ENCODE measurements at regions not wholly inside any gene's neighbourhood (a gene's known extent, or its start where the extent isn't known, plus 50 kb on each side); places are given as distances from the start of the nearest gene placed in this dataset.

- TF ChIP-seq FOXK2 (IDR thresholded peaks at IDR 0.05) (no peak), FOXA1 (IDR thresholded peaks at IDR 0.05) (no peak), ELF4 (IDR thresholded peaks at IDR 0.05) (no peak), CTBP1 (IDR thresholded peaks at IDR 0.05; ENCODE audit: borderline replicate concordance) (no peak), FOXM1 (IDR thresholded peaks at IDR 0.05; ENCODE audit: borderline replicate concordance) (no peak), L3MBTL2 (conservative IDR thresholded peaks at IDR 0.05) (no peak), BHLHE40 (IDR thresholded peaks at IDR 0.05; ENCODE audit: borderline replicate concordance) (no peak), PKNOX1 (IDR thresholded peaks at IDR 0.05) (no peak), SP1 (IDR thresholded peaks at IDR 0.05) (no peak), ZNF384 (IDR thresholded peaks at IDR 0.05) (no peak), SUZ12 (IDR thresholded peaks at IDR 0.05) (no peak), TARDBP (IDR thresholded peaks at IDR 0.05) (no peak)
Observed at GRCh38 chr11:92317222-92317621, 92.6 kb downstream of the FAT3 start.

Measured in HEK293T (cell line).